ENCODE measurements at regions not wholly inside any gene's neighbourhood (a gene's known extent, or its start where the extent isn't known, plus 50 kb on each side); places are given as distances from the start of the nearest gene placed in this dataset.

DNA sequence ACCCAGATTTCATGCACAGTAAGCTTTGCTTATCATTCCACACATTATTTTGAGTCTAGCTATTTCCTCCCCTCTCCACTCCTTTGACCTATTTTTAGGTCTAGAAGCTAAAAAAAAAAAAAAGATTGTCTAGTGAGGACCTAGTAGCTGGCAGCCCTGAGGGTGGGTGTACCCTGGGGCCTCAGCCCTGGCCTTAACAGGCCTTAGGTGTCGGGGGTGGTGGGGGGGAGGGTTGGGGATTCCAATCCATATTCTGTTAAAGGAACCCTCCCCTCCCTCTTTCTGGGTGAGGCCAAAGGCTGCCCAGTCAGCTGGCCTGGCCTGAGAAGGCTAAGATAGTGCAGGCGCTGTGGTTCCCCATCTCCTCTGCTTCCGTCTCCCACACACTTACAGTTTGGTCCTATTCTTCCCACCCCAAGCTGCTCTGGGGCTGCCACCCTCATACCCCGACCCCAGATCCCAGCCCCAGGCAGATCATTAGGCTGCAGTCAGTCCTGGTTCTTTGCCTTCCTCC lies 65.5 kb upstream of the HK2 start:
- no peak for TF ChIP-seq CTCF (conservative IDR thresholded peaks at IDR 0.05)
- TF ChIP-seq EZH2 (IDR thresholded peaks at IDR 0.05; ENCODE audit: low read depth) = no peak

Data from PC-9 (cell line).